ENCODE measurements at regions not wholly inside any gene's neighbourhood (a gene's known extent, or its start where the extent isn't known, plus 50 kb on each side); places are given as distances from the start of the nearest gene placed in this dataset.
"Not testable (repeated sequence)": the region's sequence is repeated elsewhere in the genome, so short reads cannot be mapped to it uniquely, and the experiment has no call there.

GRCh38 chr1:232570007-232570406 lies 59.9 kb downstream of the SIPA1L2 start:
- Mint-ChIP-seq H3K4me3 (no peak overlapping the region), H3K4me1 (peaks cover 27 to 36% of the 10 kb centered on the region in 2 experiments), H3K9me3 (no peaks in the 10 kb centered on the region), H3K27ac (no peak overlapping the region), H3K27me3 (ENCODE audit: low read depth) (no peaks in the 10 kb centered on the region), H3K36me3 (ENCODE audit: insufficient read depth in 1 of 3, low read depth in 3 of 3) (no peaks in the 10 kb centered on the region)
- H3K14ac ChIP-seq (ENCODE audit: insufficient read depth, low read length) = no peak overlapping the region
- no peak overlapping the region for H2AK5ac ChIP-seq (ENCODE audit: insufficient read length, low read length)
- H4K8ac ChIP-seq (replicated peaks; ENCODE audit: insufficient read length, low read depth, low read length) = no peak overlapping the region
- H3K23me2 ChIP-seq (ENCODE audit: insufficient read length, low read depth, low read length, poor library complexity, severe bottlenecking) = no peaks in the 10 kb centered on the region
- WGBS (ENCODE audit: extremely low coverage, insufficient read length, low lambda C conversion rate) = no CpG with 5 or more reads among the region's 5 CpGs
- TF ChIP-seq, protein P1, sequence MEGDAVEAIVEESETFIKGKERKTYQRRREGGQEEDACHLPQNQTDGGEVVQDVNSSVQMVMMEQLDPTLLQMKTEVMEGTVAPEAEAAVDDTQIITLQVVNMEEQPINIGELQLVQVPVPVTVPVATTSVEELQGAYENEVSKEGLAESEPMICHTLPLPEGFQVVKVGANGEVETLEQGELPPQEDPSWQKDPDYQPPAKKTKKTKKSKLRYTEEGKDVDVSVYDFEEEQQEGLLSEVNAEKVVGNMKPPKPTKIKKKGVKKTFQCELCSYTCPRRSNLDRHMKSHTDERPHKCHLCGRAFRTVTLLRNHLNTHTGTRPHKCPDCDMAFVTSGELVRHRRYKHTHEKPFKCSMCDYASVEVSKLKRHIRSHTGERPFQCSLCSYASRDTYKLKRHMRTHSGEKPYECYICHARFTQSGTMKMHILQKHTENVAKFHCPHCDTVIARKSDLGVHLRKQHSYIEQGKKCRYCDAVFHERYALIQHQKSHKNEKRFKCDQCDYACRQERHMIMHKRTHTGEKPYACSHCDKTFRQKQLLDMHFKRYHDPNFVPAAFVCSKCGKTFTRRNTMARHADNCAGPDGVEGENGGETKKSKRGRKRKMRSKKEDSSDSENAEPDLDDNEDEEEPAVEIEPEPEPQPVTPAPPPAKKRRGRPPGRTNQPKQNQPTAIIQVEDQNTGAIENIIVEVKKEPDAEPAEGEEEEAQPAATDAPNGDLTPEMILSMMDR (conservative IDR thresholded peaks at IDR 0.05) = no peak
- H2BK120ac ChIP-seq (ENCODE audit: low read depth, low read length, poor library complexity, severe bottlenecking) = no peak overlapping the region
- H3K4ac ChIP-seq (ENCODE audit: low read depth, low read length) = no peak overlapping the region
- H3K9ac ChIP-seq (ENCODE audit: extremely low read depth, insufficient read length, low read length) = no peak overlapping the region
- no peak for DNase-seq
- no peak overlapping the region for H3K18ac ChIP-seq (ENCODE audit: insufficient read length, low read depth, low read length)
- H2BK5ac ChIP-seq (ENCODE audit: insufficient read length, low read length) = no peak overlapping the region
- no peak overlapping the region for H2BK20ac ChIP-seq (ENCODE audit: low read depth, low read length, poor library complexity, severe bottlenecking)
- no peaks in the 10 kb centered on the region; the same call in 1 of the 2 replicates for H3K4me1 ChIP-seq (ENCODE audit: insufficient read depth, low read length)
- no peak overlapping the region for H3K56ac ChIP-seq (ENCODE audit: insufficient read length, low read depth, low read length)
- H4K20me1 ChIP-seq (ENCODE audit: control insufficient read depth, insufficient read depth, insufficient read length) = no peaks in the 10 kb centered on the region
- no peaks in the 10 kb centered on the region for H3K9me3 ChIP-seq (ENCODE audit: control insufficient read depth, low read depth, low read length)
- H3K4me2 ChIP-seq (ENCODE audit: insufficient read depth, insufficient read length, low read length) = no peak overlapping the region
- H2AFZ ChIP-seq (ENCODE audit: low read length) = no peak overlapping the region
- no peak overlapping the region for H4K91ac ChIP-seq (ENCODE audit: insufficient read length, low read depth, low read length)
- no peak overlapping the region for H2BK15ac ChIP-seq (ENCODE audit: low read depth, low read length)
- no peaks in the 10 kb centered on the region for H3K27me3 ChIP-seq (ENCODE audit: insufficient read depth, low read length)
- H3T11ph ChIP-seq (ENCODE audit: low read length) = no peak overlapping the region
- no peak overlapping the region for H3K23ac ChIP-seq (ENCODE audit: insufficient read length, low read depth, low read length)
- no peak overlapping the region for H3K27ac ChIP-seq (ENCODE audit: insufficient read length, low read depth, low read length)
- H3K79me2 ChIP-seq (ENCODE audit: insufficient read depth, low read length) = no peaks in the 10 kb centered on the region
- H3K79me1 ChIP-seq (ENCODE audit: insufficient read depth, low read depth, low read length, poor library complexity, severe bottlenecking) = no peaks in the 10 kb centered on the region
- no peak overlapping the region for H2BK12ac ChIP-seq (ENCODE audit: insufficient read length, low read depth, low read length)
- H4K5ac ChIP-seq (ENCODE audit: insufficient read length, low read depth, low read length) = no peak overlapping the region

- H4K91ac ChIP-seq (ENCODE audit: insufficient read length, low read depth, low read length); H3K23ac ChIP-seq (ENCODE audit: insufficient read length, low read depth, low read length); H2BK12ac ChIP-seq (ENCODE audit: insufficient read length, low read depth, low read length); H3K14ac ChIP-seq (ENCODE audit: insufficient read depth, low read length); H3K9me3 Mint-ChIP-seq; H3K27ac Mint-ChIP-seq; H3K9me3 ChIP-seq (ENCODE audit: control insufficient read depth, low read depth, low read length); H2AK5ac ChIP-seq (ENCODE audit: insufficient read length, low read length); H3K27me3 Mint-ChIP-seq (ENCODE audit: low read depth); H3K4me1 ChIP-seq (ENCODE audit: insufficient read depth, low read length); DNase-seq; H3K4ac ChIP-seq (ENCODE audit: low read depth, low read length); H3K27me3 ChIP-seq (ENCODE audit: insufficient read depth, low read length); H3K27ac ChIP-seq (ENCODE audit: insufficient read length, low read depth, low read length); H3T11ph ChIP-seq (ENCODE audit: low read length); H2BK120ac ChIP-seq (ENCODE audit: low read depth, low read length, poor library complexity, severe bottlenecking); H3K56ac ChIP-seq (ENCODE audit: insufficient read length, low read depth, low read length); H3K4me3 Mint-ChIP-seq; H2BK15ac ChIP-seq (ENCODE audit: low read depth, low read length); H2BK20ac ChIP-seq (ENCODE audit: low read depth, low read length, poor library complexity, severe bottlenecking); H4K20me1 ChIP-seq (ENCODE audit: control insufficient read depth, insufficient read depth, insufficient read length); H2BK5ac ChIP-seq (ENCODE audit: insufficient read length, low read length); H3K23me2 ChIP-seq (ENCODE audit: insufficient read length, low read depth, low read length, poor library complexity, severe bottlenecking); H3K79me2 ChIP-seq (ENCODE audit: insufficient read depth, low read length); H2AFZ ChIP-seq (ENCODE audit: low read length); H4K5ac ChIP-seq (ENCODE audit: insufficient read length, low read depth, low read length); H3K9ac ChIP-seq (ENCODE audit: extremely low read depth, insufficient read length, low read length); H4K8ac ChIP-seq (replicated peaks; ENCODE audit: insufficient read length, low read depth, low read length); H3K4me2 ChIP-seq (ENCODE audit: insufficient read depth, insufficient read length, low read length); H3K36me3 Mint-ChIP-seq (ENCODE audit: insufficient read depth in 1 of 3, low read depth in 3 of 3); H3K79me1 ChIP-seq (ENCODE audit: insufficient read depth, low read depth, low read length, poor library complexity, severe bottlenecking); H3K18ac ChIP-seq (ENCODE audit: insufficient read length, low read depth, low read length): not testable (repeated sequence)
- WGBS (ENCODE audit: extremely low coverage, insufficient read length, low lambda C conversion rate) = no CpG with 5 or more reads among the region's 11 CpGs
- peaks cover 24 to 32% of the 10 kb centered on the region in 2 experiments for H3K4me1 Mint-ChIP-seq
These were observed 60.4 kb downstream of the SIPA1L2 start for GRCh38 chr1:232569554-232569921.
